Ascending aorta (tissue), 2 donors: ENCODE measurements at regions not wholly inside any gene's neighbourhood (a gene's known extent, or its start where the extent isn't known, plus 50 kb on each side); places are given as distances from the start of the nearest gene placed in this dataset.

Experiments used
- DNase-seq, 2 donors: peaks; one replicate each; pipeline ENCODE4 v3.0.0-alpha.2; 2019; ENCODE audit warnings: low spot score in 2 of 2
- H3K27ac ChIP-seq, 2 donors: fragments of 200-600 bp; sonication (generic); one replicate each; pipeline ENCODE4 v1.5.1; 2016 to 2017; ENCODE audit warnings: mild to moderate bottlenecking in 1 of 2
- H3K27me3 ChIP-seq: fragments of 200-600 bp; sonication (generic); one replicate; pipeline ENCODE4 v1.5.1; 2017
- H3K36me3 ChIP-seq, 2 donors: fragments of 200-600 bp; sonication (generic); one replicate each; pipeline ENCODE4 v1.5.1; 2016
- H3K4me1 ChIP-seq, 2 donors: fragments of 200-600 bp; sonication (generic); one replicate each; pipeline ENCODE4 v1.5.1; 2016 to 2017; ENCODE audit warnings: mild to moderate bottlenecking in 1 of 2
- H3K4me3 ChIP-seq, 2 donors: fragments of 200-600 bp; sonication (generic); one replicate each; pipeline ENCODE4 v1.5.1; 2016 to 2017; ENCODE audit warnings: mild to moderate bottlenecking in 1 of 2
- H3K9me3 ChIP-seq, 2 donors: fragments of 200-600 bp; sonication (generic); one replicate each; pipeline ENCODE4 v1.5.1; 2016
- intact Hi-C: fragments of 100-400 bp; cut with DNase I; formaldehyde crosslinking; loops from one replicate; pipeline ENCODE4 v1.15.1; 2023
- TF ChIP-seq, protein P1 (sequence below), 3 experiments: fragments of 200-600 bp in 2 of 3; fragments of 450-650 bp in 1 of 3; sonication (generic) in 2 of 3; IDR thresholded peaks; one replicate each; pipeline ENCODE4 v1.5.1; 2016 to 2019; ENCODE audit warnings: antibody characterized with exemption in 3 of 3, mild to moderate bottlenecking in 1 of 3, moderate library complexity in 1 of 3

DNA sequence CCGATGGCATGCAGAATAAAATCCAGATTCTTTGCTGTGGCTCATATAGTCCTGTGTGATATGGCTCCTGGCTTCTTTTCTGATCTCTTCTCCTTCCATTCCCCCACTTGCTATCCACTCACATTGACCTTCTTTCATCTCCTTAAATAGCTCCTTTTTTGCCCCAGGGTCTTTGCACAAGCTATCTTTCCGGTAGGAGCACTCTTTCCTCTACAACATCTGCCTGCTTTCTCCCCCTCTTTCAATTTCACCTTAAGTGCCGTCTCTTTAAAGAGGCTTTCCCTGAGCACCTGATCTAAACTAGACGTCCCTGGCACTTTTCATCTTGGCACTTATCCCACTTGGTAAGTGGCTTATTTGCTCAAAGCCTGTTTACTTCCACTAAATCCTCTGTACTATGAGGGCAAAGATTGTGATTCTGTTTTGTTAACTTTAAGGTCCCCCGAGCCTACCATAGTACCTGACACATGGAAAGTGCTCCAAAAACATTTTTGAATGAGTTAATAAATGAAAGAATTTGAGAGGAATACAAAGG is 323.3 kb upstream of the TLE3 start:
- no peaks in the 10 kb centered on the region for H3K4me1 ChIP-seq
- H3K9me3 ChIP-seq = no peaks in the 10 kb centered on the region
- no peaks in the 10 kb centered on the region for H3K27me3 ChIP-seq
- TF ChIP-seq, protein P1, sequence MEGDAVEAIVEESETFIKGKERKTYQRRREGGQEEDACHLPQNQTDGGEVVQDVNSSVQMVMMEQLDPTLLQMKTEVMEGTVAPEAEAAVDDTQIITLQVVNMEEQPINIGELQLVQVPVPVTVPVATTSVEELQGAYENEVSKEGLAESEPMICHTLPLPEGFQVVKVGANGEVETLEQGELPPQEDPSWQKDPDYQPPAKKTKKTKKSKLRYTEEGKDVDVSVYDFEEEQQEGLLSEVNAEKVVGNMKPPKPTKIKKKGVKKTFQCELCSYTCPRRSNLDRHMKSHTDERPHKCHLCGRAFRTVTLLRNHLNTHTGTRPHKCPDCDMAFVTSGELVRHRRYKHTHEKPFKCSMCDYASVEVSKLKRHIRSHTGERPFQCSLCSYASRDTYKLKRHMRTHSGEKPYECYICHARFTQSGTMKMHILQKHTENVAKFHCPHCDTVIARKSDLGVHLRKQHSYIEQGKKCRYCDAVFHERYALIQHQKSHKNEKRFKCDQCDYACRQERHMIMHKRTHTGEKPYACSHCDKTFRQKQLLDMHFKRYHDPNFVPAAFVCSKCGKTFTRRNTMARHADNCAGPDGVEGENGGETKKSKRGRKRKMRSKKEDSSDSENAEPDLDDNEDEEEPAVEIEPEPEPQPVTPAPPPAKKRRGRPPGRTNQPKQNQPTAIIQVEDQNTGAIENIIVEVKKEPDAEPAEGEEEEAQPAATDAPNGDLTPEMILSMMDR (IDR thresholded peaks at IDR 0.05) = no peak
- H3K4me3 ChIP-seq = no peak overlapping the region
- no peaks in the 10 kb centered on the region for H3K36me3 ChIP-seq
- intact Hi-C loops = no loop called here
- DNase-seq = no peak
- no peak overlapping the region for H3K27ac ChIP-seq

DNA sequence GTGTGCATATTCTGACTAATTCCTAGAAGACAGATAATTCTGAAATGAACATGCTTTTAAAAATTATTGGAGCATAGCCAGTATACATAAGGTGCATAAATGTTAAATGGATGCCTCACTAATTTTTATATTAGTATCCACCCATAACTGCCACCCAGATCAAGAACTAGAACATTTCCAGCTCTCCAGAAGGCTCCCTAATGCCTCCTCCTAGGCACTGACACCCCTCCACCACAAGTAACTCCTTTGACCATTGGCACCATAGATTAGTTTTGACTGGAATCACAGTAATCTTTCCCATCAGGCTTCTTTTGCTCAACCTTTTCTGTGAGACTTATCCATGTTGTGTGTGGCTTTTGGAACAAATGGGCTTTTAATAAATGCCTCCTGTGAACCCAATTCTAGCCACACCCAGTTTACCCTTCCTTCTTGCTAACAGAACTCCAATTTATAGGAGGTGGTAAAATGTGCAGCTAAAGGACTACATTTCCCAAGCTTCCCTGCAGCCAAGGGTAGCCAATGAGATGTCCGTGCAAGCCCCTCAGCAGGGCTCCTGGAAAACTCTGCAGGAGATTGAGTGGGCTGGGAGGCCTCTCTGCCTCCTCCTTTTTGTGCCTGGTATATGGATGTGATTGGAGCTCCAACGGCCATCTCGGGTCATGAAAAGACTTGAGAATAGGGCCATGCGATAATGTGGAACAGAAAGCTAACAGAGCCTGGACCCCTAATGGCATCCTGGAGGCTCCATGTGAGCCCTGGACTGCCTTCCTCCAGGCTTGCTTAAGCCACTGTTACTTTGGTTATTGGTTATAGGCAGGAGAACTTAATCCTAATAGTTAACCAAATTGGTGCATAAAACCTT is 322.6 kb upstream of the TLE3 start:
- H3K27ac ChIP-seq = no peak overlapping the region
- TF ChIP-seq, protein P1 (IDR thresholded peaks at IDR 0.05) = no peak
- no peaks in the 10 kb centered on the region for H3K4me1 ChIP-seq
- no peak overlapping the region for H3K4me3 ChIP-seq
- no peak for DNase-seq
- H3K27me3 ChIP-seq = no peaks in the 10 kb centered on the region
- no peaks in the 10 kb centered on the region for H3K9me3 ChIP-seq
- intact Hi-C loops = no loop called here
- no peaks in the 10 kb centered on the region for H3K36me3 ChIP-seq

DNA sequence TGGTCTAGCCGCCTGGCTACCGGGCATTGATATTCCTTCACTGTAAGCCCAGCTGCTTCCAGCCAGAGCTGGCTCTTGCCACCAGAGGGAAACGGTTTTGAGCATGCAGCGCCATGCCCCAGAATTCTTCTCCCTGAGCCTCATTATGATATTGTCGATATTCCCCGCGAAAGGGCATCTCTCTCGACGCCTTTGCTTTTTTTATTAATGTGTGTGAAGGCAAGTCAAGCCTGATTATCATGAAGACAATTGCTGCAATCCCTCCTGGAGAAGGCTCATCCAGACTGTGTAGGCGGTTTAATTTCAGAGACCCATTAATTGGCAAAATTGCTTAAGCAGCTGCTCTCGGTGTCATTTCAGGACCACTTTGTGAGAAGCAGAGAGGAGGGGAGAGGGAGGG is 321.2 kb upstream of the TLE3 start:
- no peak for DNase-seq
- Histone ChIP-seq H3K9me3 (no peaks in the 10 kb centered on the region), H3K4me1 (no peaks in the 10 kb centered on the region), H3K36me3 (no peaks in the 10 kb centered on the region), H3K27ac (no peak overlapping the region), H3K27me3 (no peaks in the 10 kb centered on the region), H3K4me3 (no peak overlapping the region)
- intact Hi-C loops = no loop called here
- TF ChIP-seq, protein P1 (IDR thresholded peaks at IDR 0.05) = no peak

DNA sequence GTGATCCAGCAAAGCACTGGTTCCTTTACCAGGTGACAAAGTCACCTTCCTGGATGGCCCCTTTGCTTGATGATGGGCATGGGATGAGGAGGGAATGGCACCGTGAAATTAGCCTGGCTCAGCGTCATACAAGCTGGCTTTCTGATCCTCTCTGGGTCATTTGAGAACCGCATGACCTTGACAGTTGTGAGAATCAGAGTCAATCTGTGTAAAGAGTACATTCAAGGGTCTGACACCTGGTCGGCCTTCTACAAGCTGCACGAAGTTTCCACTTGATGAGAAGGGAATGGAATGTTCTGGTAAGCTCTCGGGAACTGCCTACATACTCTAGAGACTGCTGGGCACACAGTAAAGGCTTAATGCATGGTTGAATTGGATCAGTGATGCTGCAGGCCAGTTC is 319.8 kb upstream of the TLE3 start:
- no peaks in the 10 kb centered on the region for H3K4me1 ChIP-seq
- H3K9me3 ChIP-seq = no peaks in the 10 kb centered on the region
- H3K27ac ChIP-seq = no peak overlapping the region
- H3K27me3 ChIP-seq = no peaks in the 10 kb centered on the region
- TF ChIP-seq, protein P1 (IDR thresholded peaks at IDR 0.05) = no peak
- intact Hi-C loops = no loop called here
- no peaks in the 10 kb centered on the region for H3K36me3 ChIP-seq
- no peak overlapping the region for H3K4me3 ChIP-seq
- DNase-seq = no peak

DNA sequence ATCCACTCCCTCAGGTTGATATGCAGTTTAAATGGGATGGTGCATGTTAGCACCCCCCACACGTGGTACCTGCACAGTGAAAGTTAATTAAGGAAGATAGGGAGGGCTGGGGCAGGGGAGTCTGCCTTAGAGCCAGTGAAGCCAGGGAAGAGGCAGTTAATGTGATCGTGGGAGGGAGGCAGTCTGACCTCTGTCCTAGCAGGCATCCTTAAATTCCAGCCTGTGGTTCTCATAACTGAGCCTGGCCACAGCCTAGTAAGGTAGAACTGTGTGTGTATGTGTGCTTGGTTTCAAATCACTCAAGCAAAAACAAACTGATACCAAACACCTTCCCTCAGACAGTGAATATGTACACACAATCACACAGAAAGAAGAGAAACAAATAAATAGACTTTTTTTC is 319.1 kb upstream of the TLE3 start:
- no peaks in the 10 kb centered on the region for H3K9me3 ChIP-seq
- no peak for DNase-seq

More for the DNA sequence above, 319.1 kb upstream of the TLE3 start:
- H3K4me1 ChIP-seq = no peaks in the 10 kb centered on the region
- TF ChIP-seq, protein P1 (IDR thresholded peaks at IDR 0.05) = no peak
- no peaks in the 10 kb centered on the region for H3K27me3 ChIP-seq
- H3K4me3 ChIP-seq = no peak overlapping the region
- no peak overlapping the region for H3K27ac ChIP-seq
- intact Hi-C loops = no loop called here
- H3K36me3 ChIP-seq = no peaks in the 10 kb centered on the region
